ENCODE measurements at regions not wholly inside any gene's neighbourhood (a gene's known extent, or its start where the extent isn't known, plus 50 kb on each side); places are given as distances from the start of the nearest gene placed in this dataset.

GRCh38 chr21:32878661-32879060, 107.1 kb upstream of the PAXBP1 start:
- H4K5ac ChIP-seq (ENCODE audit: low read depth, low read length) = no peak overlapping the region
- peaks cover 8% of the 10 kb centered on the region for H3K27me3 ChIP-seq (ENCODE audit: control insufficient read depth, insufficient read depth, low read length)
- no peak overlapping the region for H2AK9ac ChIP-seq (replicated peaks; ENCODE audit: low read depth, low read length, poor library complexity)
- no peak overlapping the region for H4K91ac ChIP-seq (ENCODE audit: insufficient read depth, low read depth, low read length)
- H3K14ac ChIP-seq (replicated peaks; ENCODE audit: low read depth, low read length) = no peak overlapping the region
- H2AK5ac ChIP-seq (ENCODE audit: low read depth, low read length) = no peak overlapping the region
- no peak overlapping the region for H3K27ac ChIP-seq (ENCODE audit: insufficient read depth, low read length)
- H3K4me1 ChIP-seq (ENCODE audit: control insufficient read depth, insufficient read depth, low read length) = no peaks in the 10 kb centered on the region
- ChIA-PET CTCF (no interaction called here), POLR2A (ENCODE audit: unreplicated experiment) (no interaction called here)
- no peaks in the 10 kb centered on the region for H3K9me1 ChIP-seq (ENCODE audit: insufficient read depth, low read length)
- H2BK5ac ChIP-seq (ENCODE audit: low read depth, low read length, poor library complexity, severe bottlenecking) = no peak overlapping the region
- no peak overlapping the region for H3K18ac ChIP-seq (ENCODE audit: low read depth, low read length)
- no peak overlapping the region for H2AFZ ChIP-seq (replicated peaks; ENCODE audit: low read length, poor library complexity)
- no peak overlapping the region for H2BK20ac ChIP-seq (ENCODE audit: low read depth, low read length)
- H4K20me1 ChIP-seq (ENCODE audit: insufficient read depth, low read length) = no peaks in the 10 kb centered on the region
- no peak overlapping the region for H4K8ac ChIP-seq (ENCODE audit: low read depth in 2 of 2, low read length in 2 of 2)
- intact Hi-C loops (cut with micrococcal nuclease) = no loop called here
- H3K4me3 ChIP-seq (ENCODE audit: insufficient read depth, low read depth, low read length) = no peak overlapping the region
- BruUV-seq (replicated peaks) = no TSS peak
- H3K36me3 ChIP-seq (ENCODE audit: control insufficient read depth, insufficient read depth, low read length) = no peaks in the 10 kb centered on the region
- H3K4me2 ChIP-seq (ENCODE audit: low read depth, low read length) = no peak overlapping the region
- H3K56ac ChIP-seq (ENCODE audit: extremely low read depth, insufficient read depth, low read length) = no peak overlapping the region
- no peak overlapping the region for H3K4ac ChIP-seq (ENCODE audit: low read depth, low read length)
- dilution Hi-C loops (cut with HindIII; ENCODE audit: low sequenced_read_pairs, unreplicated experiment) = no loop called here
- no peak overlapping the region for H3K23ac ChIP-seq (ENCODE audit: low read depth, low read length)
- H2BK120ac ChIP-seq (ENCODE audit: low read depth, low read length) = no peak overlapping the region
- ATAC-seq (ENCODE audit: low read depth) = no peak
- in situ Hi-C loops (cut with MboI; ENCODE audit: low sequenced_read_pairs) = no loop called here
- no peak overlapping the region for H3K9ac ChIP-seq (ENCODE audit: low read depth, low read length)
- H3K79me1 ChIP-seq (ENCODE audit: low read depth in 1 of 2, low read length in 2 of 2) = no peaks in the 10 kb centered on the region
- no peak overlapping the region for H2BK15ac ChIP-seq (ENCODE audit: low read depth, low read length)
- DNase-seq = no peak
- TF ChIP-seq CTCF (conservative IDR thresholded peaks at IDR 0.05; ENCODE audit: low read depth, low read length) (no peak), BHLHE40 (IDR thresholded peaks at IDR 0.05; ENCODE audit: low read depth, low read length) (no peak), MAZ (IDR thresholded peaks at IDR 0.05; ENCODE audit: borderline replicate concordance, low read depth, low read length) (no peak), USF2 (IDR thresholded peaks at IDR 0.05; ENCODE audit: low read depth, low read length) (no peak), RCOR1 (IDR thresholded peaks at IDR 0.05; ENCODE audit: insufficient replicate concordance, low read length) (no peak), FOS (IDR thresholded peaks at IDR 0.05; ENCODE audit: low read depth, low read length) (no peak), MXI1 (IDR thresholded peaks at IDR 0.05; ENCODE audit: borderline replicate concordance, low read depth, low read length) (no peak), RAD21 (IDR thresholded peaks at IDR 0.05; ENCODE audit: low read length) (no peak), CHD1 (IDR thresholded peaks at IDR 0.05; ENCODE audit: low read depth, low read length) (no peak), ELK1 (IDR thresholded peaks at IDR 0.05; ENCODE audit: borderline replicate concordance, low read depth, low read length) (no peak), MAFK (IDR thresholded peaks at IDR 0.05; ENCODE audit: low read depth, low read length) (no peak), SMC3 (IDR thresholded peaks at IDR 0.05; ENCODE audit: low read depth, low read length) (no peak), CEBPB (IDR thresholded peaks at IDR 0.05; ENCODE audit: low read depth, low read length) (no peak), RFX5 (IDR thresholded peaks at IDR 0.05; ENCODE audit: low read depth, low read length) (no peak), POLR2A (IDR thresholded peaks at IDR 0.05; ENCODE audit: low read depth, low read length) (no peak)
- no CpG with 5 or more reads among the region's 2 CpGs for WGBS, 2 experiments (ENCODE audit: extremely low coverage in 2 of 2, insufficient read length in 1 of 2)
- H3K9me3 ChIP-seq (ENCODE audit: control insufficient read depth, insufficient read depth, low read length) = no peaks in the 10 kb centered on the region

All from IMR-90 (cell line).